Activated CD4-positive, alpha-beta memory T cell treated with anti-CD3 and anti-CD28 coated beads, Interleukin-2, amount 10 ng/mL, durations not matched to agents 7 days and 5 days (primary cell): ENCODE measurements at regions not wholly inside any gene's neighbourhood (a gene's known extent, or its start where the extent isn't known, plus 50 kb on each side); places are given as distances from the start of the nearest gene placed in this dataset.

Experiments used
- CTCF ChIA-PET: fragments of 350-600 bp; sonication (Branson Sonifier 250); formaldehyde crosslinking; loops from one replicate; lab custom pipeline; 2021; ENCODE audit warnings: antibody characterized with exemption, inconsistent platforms; lab: Charles Lee
- POLR2A ChIA-PET: fragments of 350-600 bp; sonication (Branson Sonifier 250); formaldehyde crosslinking; loops from one replicate; lab custom pipeline; 2021; ENCODE audit warnings: antibody characterized with exemption; lab: Charles Lee
- DNase-seq: peaks from one replicate; pipeline ENCODE4 v3.0.0-alpha.2; 2020
- H3K27ac Mint-ChIP-seq: one replicate; pipeline ENCODE4 v1.8.0; 2021; ENCODE audit warnings: mild to moderate bottlenecking, mixed read lengths
- H3K27me3 Mint-ChIP-seq: one replicate; pipeline ENCODE4 v1.8.0; 2021; ENCODE audit warnings: mixed read lengths
- H3K36me3 Mint-ChIP-seq: one replicate; pipeline ENCODE4 v1.8.0; 2021; ENCODE audit warnings: low read depth, mixed read lengths
- H3K4me1 Mint-ChIP-seq: one replicate; pipeline ENCODE4 v1.8.0; 2021; ENCODE audit warnings: mixed read lengths
- H3K4me3 Mint-ChIP-seq: one replicate; pipeline ENCODE4 v1.8.0; 2021; ENCODE audit warnings: mild to moderate bottlenecking, mixed read lengths
- H3K9me3 Mint-ChIP-seq: one replicate; pipeline ENCODE4 v1.8.0; 2021; ENCODE audit warnings: mixed read lengths

GRCh38 chr3:33919312-33920120 is 121.1 kb downstream of the PDCD6IP start:
- Mint-ChIP-seq H3K4me3 (no peak overlapping the region), H3K4me1 (no peaks in the 10 kb centered on the region), H3K9me3 (no peaks in the 10 kb centered on the region), H3K27ac (no peak overlapping the region), H3K36me3 (no peaks in the 10 kb centered on the region), H3K27me3 (peaks cover 2% of the 10 kb centered on the region)
- POLR2A ChIA-PET, result no interaction called here
- CTCF ChIA-PET, result no interaction called here
- DNase-seq, result no peak

- H3K27me3 Mint-ChIP-seq, result peaks cover 2% of the 10 kb centered on the region
- H3K36me3 Mint-ChIP-seq, result no peaks in the 10 kb centered on the region
- ChIA-PET CTCF (no interaction called here), POLR2A (no interaction called here)
- no peak for DNase-seq
- no peaks in the 10 kb centered on the region for H3K9me3 Mint-ChIP-seq
- no peaks in the 10 kb centered on the region for H3K4me1 Mint-ChIP-seq
- no peak overlapping the region for H3K4me3 Mint-ChIP-seq
- no peak overlapping the region for H3K27ac Mint-ChIP-seq
Measured at GRCh38 chr3:33920511-33920910, 122.1 kb downstream of the PDCD6IP start.

DNA sequence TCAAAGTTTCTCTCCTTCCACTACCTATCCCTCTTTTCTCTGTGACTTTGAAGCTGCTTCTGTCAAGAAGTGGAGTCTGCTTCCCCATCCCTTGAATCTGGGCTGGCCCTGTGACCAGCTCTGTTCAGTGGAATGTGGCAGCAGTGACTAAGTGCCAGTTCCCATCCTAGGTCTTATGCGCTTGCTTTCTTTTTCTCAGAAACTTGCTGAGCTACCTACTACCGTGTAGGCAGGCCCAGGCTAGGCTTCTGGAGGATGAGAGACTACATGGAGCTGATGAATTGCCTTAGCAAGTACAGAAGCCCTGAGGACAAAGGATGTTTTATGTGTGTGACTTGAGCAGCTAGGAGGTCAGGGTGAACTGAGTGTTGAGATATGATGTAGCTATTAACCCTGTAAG is 123.2 kb downstream of the PDCD6IP start:
- POLR2A ChIA-PET, result no interaction called here
- CTCF ChIA-PET, result no interaction called here
- Mint-ChIP-seq H3K4me3 (no peak overlapping the region), H3K27ac (no peak overlapping the region), H3K36me3 (no peaks in the 10 kb centered on the region), H3K4me1 (no peaks in the 10 kb centered on the region), H3K9me3 (no peaks in the 10 kb centered on the region), H3K27me3 (no peaks in the 10 kb centered on the region)
- DNase-seq, result no peak

DNA sequence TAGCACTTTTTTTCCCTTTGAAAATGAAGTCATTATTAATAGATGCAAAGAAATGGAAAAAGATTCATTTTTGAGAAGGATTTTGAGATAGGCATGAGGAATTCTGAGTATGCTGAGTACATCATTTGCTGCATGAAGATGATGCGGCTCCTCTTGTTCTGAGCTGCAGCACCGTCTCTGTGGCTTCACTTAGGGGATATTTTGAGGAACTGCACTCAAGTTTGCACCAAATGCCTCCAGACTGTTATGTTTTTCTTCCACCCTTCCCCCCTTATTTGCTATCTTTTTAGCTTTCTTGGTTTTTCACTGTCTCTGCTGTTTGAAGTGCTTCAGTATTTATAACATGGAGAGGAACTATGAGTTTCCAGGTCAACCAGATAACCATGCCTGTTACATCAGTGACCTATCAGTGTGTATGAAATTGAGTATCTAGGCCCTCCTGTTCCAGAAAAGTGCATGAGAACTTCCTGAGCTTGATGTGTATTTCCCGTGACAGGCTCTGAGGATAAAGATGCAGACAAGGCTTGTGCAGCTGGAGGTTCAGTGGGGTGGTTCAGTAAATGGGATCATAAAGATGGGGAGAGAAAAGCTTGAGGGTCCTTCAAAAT is 128.7 kb downstream of the PDCD6IP start:
- no peaks in the 10 kb centered on the region for H3K4me1 Mint-ChIP-seq
- H3K27ac Mint-ChIP-seq, result no peak overlapping the region
- H3K36me3 Mint-ChIP-seq, result no peaks in the 10 kb centered on the region
- no peak overlapping the region for H3K4me3 Mint-ChIP-seq
- H3K9me3 Mint-ChIP-seq, result no peaks in the 10 kb centered on the region
- CTCF ChIA-PET, result no interaction called here
- POLR2A ChIA-PET, result no interaction called here
- H3K27me3 Mint-ChIP-seq, result no peaks in the 10 kb centered on the region
- no peak for DNase-seq

DNA sequence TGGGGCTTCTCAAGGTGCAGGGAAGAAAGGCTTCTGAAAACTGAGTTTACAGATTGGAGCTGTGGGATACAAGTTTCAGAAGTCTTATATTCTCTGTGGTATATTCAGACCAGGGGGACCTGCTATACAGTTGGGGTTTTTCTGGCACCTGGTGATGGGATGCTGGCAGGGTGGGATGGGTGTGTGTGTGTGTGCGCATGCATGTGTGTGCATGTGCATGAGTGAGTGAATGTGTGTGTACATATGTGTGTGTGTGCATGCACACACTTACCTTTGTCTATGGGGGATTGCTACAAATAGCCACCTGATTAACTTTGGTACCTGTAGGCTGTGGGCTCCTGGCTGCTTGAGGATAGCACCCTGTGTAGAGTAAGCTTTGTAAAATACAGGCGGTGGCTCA is 131.4 kb downstream of the PDCD6IP start:
- H3K4me3 Mint-ChIP-seq, result no peak overlapping the region
- no peaks in the 10 kb centered on the region for H3K27me3 Mint-ChIP-seq
- CTCF ChIA-PET, result no interaction called here
- DNase-seq, result no peak
- POLR2A ChIA-PET, result no interaction called here
- no peaks in the 10 kb centered on the region for H3K4me1 Mint-ChIP-seq
- H3K27ac Mint-ChIP-seq, result no peak overlapping the region
- H3K9me3 Mint-ChIP-seq, result no peaks in the 10 kb centered on the region
- H3K36me3 Mint-ChIP-seq, result no peaks in the 10 kb centered on the region

DNA sequence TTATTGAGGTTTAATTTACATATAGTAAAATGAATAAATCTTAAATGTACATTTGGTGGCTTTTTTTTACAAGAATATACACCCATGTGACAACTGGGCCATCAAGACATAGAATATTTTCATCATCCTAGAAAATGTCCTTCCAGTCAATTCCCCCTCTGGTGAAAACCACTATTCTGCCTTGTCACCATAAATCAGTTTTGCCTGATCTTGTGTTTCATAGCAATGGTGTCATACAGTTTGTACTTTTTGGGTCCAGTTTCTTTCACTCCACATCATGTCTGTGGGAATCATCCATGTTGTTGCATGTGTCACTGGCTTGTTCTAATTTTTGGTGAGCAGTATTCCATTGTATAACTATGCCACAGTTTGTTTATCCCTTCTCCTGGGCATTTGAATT is 133.1 kb downstream of the PDCD6IP start:
- POLR2A ChIA-PET, result no interaction called here
- Mint-ChIP-seq H3K27ac (no peak overlapping the region), H3K4me1 (no peaks in the 10 kb centered on the region), H3K36me3 (no peaks in the 10 kb centered on the region), H3K27me3 (no peaks in the 10 kb centered on the region), H3K4me3 (no peak overlapping the region), H3K9me3 (no peaks in the 10 kb centered on the region)
- CTCF ChIA-PET, result no interaction called here
- no peak for DNase-seq

GRCh38 chr3:33932010-33932764 is 133.8 kb downstream of the PDCD6IP start:
- H3K27ac Mint-ChIP-seq, result no peak overlapping the region
- no peaks in the 10 kb centered on the region for H3K9me3 Mint-ChIP-seq
- H3K4me3 Mint-ChIP-seq, result no peak overlapping the region
- H3K27me3 Mint-ChIP-seq, result no peaks in the 10 kb centered on the region
- ChIA-PET CTCF (no interaction called here), POLR2A (no interaction called here)
- no peaks in the 10 kb centered on the region for H3K4me1 Mint-ChIP-seq
- no peaks in the 10 kb centered on the region for H3K36me3 Mint-ChIP-seq
- no peak for DNase-seq

DNA sequence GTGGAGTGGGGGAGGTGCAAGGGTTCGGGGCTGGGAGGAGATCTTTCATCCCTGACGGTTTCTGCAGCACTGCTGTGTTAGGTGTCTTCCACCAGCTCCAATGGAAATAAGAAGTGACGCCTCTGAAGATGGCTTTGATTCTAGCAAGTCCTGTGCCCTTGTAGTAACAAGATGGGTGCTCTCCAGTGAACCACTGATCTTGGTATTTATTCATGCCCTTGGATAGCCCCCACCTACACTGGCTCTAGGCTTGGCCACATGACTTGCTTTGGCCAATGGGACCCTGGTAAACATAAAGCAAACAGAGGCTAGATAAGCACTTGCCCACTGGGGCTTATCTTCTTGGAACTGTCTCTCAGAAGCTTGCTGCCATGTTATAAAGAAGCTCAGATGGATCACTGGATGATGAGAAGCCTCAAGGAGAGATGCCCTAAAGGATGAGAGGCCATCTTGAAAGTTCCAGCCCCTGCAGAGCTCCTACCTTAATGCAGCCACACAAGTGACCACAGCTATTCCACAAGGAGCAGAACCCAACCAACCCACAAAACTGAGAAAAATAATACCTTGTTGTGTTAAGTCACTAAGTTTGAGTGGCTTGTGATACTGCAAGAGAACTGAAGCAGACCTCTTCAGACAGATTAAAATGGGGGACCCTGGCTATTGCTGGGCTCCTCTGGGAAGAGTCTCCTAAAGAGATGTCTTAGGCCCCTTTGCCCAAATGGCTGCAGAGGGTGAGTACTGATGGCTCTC is 137.9 kb downstream of the PDCD6IP start:
- ChIA-PET CTCF (no interaction called here), POLR2A (no interaction called here)
- no peak for DNase-seq
- Mint-ChIP-seq H3K36me3 (no peaks in the 10 kb centered on the region), H3K4me3 (no peak overlapping the region), H3K27me3 (peaks cover 7% of the 10 kb centered on the region), H3K4me1 (no peaks in the 10 kb centered on the region), H3K27ac (no peak overlapping the region), H3K9me3 (no peaks in the 10 kb centered on the region)

- peaks cover 7% of the 10 kb centered on the region for H3K27me3 Mint-ChIP-seq
Measured at GRCh38 chr3:33936921-33937525, 138.6 kb downstream of the PDCD6IP start.

GRCh38 chr3:33937628-33938027 is 139.2 kb downstream of the PDCD6IP start:
- Mint-ChIP-seq H3K27me3 (peaks cover 7% of the 10 kb centered on the region), H3K9me3 (no peaks in the 10 kb centered on the region), H3K36me3 (no peaks in the 10 kb centered on the region), H3K4me3 (no peak overlapping the region), H3K27ac (no peak overlapping the region), H3K4me1 (no peaks in the 10 kb centered on the region)
- no peak for DNase-seq
- ChIA-PET CTCF (no interaction called here), POLR2A (no interaction called here)

More at GRCh38 chr3:33936921-33937525, 138.6 kb downstream of the PDCD6IP start:
- Mint-ChIP-seq H3K27ac (no peak overlapping the region), H3K4me1 (no peaks in the 10 kb centered on the region), H3K4me3 (no peak overlapping the region), H3K36me3 (no peaks in the 10 kb centered on the region), H3K9me3 (no peaks in the 10 kb centered on the region)
- CTCF ChIA-PET, result no interaction called here
- DNase-seq, result no peak
- POLR2A ChIA-PET, result no interaction called here

GRCh38 chr3:33940149-33940548 is 141.7 kb downstream of the PDCD6IP start:
- CTCF ChIA-PET, result no interaction called here
- no peaks in the 10 kb centered on the region for H3K9me3 Mint-ChIP-seq
- H3K4me1 Mint-ChIP-seq, result no peaks in the 10 kb centered on the region
- POLR2A ChIA-PET, result no interaction called here
- no peaks in the 10 kb centered on the region for H3K36me3 Mint-ChIP-seq
- peaks cover 10% of the 10 kb centered on the region for H3K27me3 Mint-ChIP-seq
- DNase-seq, result no peak
- H3K27ac Mint-ChIP-seq, result no peak overlapping the region
- H3K4me3 Mint-ChIP-seq, result no peak overlapping the region

DNA sequence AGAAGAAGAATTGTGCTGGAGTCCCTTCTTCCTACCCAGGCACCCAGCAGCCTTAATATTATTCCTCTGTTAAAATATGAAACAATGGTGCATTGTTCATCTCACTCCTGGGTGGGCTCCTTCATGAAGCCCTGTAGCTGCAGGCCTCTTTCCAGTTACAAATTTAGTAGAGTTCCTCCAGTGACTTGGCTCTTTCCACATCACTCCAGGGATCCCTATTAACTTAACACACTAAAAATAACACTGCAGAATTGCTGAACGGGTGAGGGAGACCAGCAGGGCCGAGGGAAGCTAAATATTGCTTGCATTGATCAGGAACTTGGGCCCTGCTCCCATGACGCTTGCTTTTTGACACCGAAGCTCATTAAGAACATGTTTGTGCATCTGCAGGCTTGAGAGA is 142.3 kb downstream of the PDCD6IP start:
- no peaks in the 10 kb centered on the region for H3K4me1 Mint-ChIP-seq
- no peaks in the 10 kb centered on the region for H3K9me3 Mint-ChIP-seq
- POLR2A ChIA-PET, result no interaction called here
- H3K4me3 Mint-ChIP-seq, result no peak overlapping the region
- CTCF ChIA-PET, result no interaction called here
- peaks cover 10% of the 10 kb centered on the region for H3K27me3 Mint-ChIP-seq
- no peak overlapping the region for H3K27ac Mint-ChIP-seq
- H3K36me3 Mint-ChIP-seq, result no peaks in the 10 kb centered on the region
- no peak for DNase-seq

GRCh38 chr3:33941804-33942203 is 143.4 kb downstream of the PDCD6IP start:
- CTCF ChIA-PET, result no interaction called here
- DNase-seq, result no peak
- no peak overlapping the region for H3K4me3 Mint-ChIP-seq
- H3K9me3 Mint-ChIP-seq, result no peaks in the 10 kb centered on the region
- no peak overlapping the region for H3K27ac Mint-ChIP-seq
- no peaks in the 10 kb centered on the region for H3K4me1 Mint-ChIP-seq
- POLR2A ChIA-PET, result no interaction called here
- peaks cover 10% of the 10 kb centered on the region for H3K27me3 Mint-ChIP-seq
- no peaks in the 10 kb centered on the region for H3K36me3 Mint-ChIP-seq
